GM19328 (cell line): ENCODE measurements at regions not wholly inside any gene's neighbourhood (a gene's known extent, or its start where the extent isn't known, plus 50 kb on each side); places are given as distances from the start of the nearest gene placed in this dataset.

ENCODE experiments used
- ATAC-seq: cut with Tn5 transposase; IDR thresholded peaks from one replicate; pipeline ENCODE4 v1.9.1; 2021; ENCODE audit warnings: mild to moderate bottlenecking, moderate library complexity; ENCODE audit not compliant: unreplicated experiment

DNA sequence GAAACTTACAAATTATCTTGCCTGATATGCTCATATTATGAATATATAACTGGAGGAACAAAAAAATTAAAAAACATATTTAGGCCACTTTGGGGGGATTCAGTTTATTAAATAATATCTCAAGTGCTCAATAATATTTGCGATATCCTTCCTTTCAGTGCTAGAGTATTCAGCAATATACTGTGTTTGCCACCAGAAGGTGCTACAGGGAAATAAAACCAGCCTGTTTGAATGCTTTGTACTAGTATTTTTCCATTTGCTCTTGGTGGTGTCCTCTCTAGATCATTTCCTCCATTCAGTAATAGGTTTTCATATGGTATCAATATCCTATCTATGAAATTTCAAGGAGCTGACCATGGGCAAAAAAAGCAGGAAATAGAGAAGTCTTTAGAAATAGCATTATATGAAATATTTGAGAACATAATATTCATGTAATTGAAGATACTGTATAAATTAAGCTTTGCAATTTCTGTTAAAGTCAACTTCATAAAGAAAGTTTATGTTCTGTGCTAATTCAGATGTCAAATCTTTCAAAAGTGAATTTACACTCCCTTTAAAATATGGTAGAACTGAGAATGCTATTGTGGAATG is 106.2 kb upstream of the NAV3 start:
- ATAC-seq: peak; percentile 53

DNA sequence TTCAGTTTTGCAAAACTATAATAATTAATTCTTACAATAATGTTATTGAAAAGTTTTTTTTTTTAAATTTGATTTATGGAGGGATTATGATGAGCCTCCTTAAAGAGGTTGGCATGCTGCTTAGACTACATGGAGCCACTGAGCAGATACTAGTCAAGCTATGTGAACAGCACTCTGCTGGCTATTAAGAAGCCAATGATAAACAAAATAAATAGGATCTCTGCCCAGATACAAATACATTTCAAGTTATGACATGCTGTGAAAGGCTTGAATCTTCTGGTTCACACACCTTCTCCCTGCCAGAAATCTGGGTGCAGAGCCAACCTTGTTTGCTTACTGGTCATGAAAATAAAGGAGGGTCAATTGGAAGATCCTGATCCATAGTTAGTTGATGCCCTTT is 107.4 kb upstream of the NAV3 start:
- no peak for ATAC-seq

DNA sequence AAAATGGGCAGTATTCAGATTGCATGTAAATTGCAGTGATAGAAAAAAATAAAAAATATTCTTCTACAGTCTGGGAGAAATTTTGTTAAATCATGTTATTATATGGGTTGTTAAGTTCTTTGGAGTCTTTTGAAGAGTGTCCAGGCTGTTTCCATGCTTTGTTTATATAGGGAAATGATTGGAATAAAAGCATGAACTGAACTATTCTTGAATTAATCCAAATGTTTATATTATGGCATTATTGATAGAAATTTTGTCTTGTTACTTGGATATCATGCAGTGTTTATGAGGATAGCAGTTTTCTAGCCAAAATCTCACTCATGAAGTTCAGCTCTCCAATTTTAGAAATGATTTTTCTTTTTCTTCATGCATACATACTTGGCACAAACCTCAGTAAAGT is 108.2 kb upstream of the NAV3 start:
- ATAC-seq: no peak

DNA sequence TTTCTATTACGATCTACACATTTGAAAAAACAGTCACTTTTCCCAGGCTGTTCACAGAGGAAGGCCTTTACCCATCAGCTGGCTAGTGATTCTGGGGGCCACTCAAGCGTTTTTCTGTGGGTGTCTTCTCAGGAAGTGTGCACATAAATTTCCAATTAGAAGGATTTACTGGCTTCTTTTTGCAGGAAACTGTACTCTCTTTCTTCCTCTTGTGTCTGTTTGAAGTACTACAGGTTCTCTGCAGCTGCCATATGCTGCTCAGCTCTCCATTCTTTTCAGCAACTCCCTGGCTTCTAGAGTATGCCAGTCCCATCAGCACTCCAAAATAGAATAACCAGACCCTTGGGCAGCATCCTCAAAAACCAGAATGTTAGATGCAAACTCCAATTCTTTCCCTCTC is 110.4 kb upstream of the NAV3 start:
- no peak for ATAC-seq

DNA sequence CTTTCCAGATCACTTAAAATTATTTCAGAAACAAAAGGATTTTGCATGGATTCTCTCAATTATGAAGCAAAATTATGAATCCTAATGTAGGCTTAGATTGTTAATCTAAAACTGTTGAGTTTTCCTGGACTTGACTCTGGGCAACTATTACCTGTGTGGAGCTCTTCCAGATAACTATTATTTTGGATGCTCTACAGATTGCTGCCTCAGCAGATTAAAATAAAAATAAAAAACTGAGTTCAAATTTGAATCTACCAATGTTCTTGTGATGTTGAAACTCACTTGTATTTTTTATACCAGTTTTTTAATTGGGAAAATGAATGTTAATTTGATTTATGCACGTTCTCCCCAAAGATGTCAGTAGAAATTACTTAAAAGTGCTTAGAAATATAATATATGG is 120.5 kb upstream of the NAV3 start:
- ATAC-seq: no peak

DNA sequence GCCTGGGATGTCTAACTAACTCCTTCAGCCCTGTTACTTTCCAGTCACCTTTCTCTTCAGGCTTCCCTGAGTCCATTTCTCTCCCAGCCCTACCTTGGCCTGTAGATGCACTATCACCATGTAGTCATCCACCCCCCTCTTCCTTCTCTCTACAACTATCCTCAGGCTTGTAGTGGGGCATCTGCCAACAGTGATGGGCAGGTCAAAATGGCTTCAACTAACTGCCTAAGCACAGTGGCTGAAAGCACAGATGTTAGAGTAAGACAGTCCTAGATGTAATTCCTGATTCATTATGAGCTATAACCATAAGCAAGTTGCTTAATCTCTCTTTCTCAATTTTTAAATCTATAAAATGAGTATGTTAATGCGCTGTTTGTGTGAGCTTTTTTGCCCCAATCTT is 133.6 kb upstream of the NAV3 start:
- no peak for ATAC-seq

DNA sequence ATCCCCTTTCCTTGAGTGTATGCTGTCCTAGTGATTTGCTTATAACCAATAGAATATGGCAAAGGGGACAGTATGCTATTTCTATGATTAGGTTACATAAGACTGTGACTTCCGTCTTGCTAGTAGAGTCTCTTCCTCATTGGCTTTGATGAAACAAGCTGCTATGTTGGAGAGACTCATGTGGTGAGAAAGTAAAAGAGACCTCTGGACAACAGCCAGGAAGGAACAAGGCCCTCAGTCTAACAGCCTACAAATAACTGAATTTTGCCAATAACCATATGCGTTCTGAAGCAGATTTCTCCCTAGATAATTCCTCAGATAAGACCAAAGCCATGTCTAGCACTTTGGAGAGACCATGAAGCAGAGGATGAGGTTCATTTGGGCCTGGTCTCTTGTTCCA is 134.5 kb upstream of the NAV3 start:
- ATAC-seq: no peak

DNA sequence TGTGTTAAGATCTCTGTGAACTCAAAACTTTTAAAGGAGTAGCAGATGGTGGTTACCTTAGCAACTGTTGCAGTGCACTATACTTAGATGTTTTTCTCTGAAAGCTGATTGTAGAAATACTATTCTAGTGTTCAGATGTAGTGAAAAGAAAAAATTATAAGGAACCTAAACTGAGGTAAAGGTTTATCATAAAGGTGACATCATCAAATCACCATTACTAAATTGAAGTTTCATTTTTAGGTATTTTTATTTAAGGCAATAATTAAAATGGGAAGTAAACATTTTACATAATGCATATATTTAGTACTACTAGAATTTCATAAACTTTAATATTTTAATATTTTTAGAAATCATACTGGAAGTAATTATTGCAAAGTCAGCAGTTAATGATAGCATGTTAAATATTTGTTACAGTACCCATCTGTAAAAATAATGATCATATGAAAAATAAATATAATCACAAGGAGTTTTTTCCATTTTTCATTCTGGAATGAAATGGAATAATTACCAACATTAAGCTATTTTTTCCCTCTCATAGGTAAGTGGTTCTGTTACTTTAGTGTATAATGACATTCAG is 141.1 kb upstream of the NAV3 start:
- ATAC-seq: no peak

DNA sequence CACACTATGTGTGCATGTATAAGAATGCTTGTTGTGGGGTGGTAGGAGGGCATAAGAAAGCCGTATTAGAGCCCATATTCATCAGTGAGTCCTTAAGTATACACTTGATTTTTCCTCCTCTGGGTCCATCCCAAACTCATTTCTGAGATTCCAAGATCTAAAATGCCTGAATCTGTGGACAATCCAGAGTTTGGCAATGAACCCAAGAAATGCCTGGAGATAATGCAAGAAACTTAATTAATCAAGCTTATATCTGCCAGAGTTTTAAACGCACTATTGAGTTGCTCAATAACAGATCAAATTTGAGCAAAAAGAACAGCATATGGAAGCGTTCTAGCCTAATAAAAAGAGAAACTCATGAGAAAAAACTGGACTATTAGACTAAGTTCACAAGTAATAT is 143.4 kb upstream of the NAV3 start:
- no peak for ATAC-seq

DNA sequence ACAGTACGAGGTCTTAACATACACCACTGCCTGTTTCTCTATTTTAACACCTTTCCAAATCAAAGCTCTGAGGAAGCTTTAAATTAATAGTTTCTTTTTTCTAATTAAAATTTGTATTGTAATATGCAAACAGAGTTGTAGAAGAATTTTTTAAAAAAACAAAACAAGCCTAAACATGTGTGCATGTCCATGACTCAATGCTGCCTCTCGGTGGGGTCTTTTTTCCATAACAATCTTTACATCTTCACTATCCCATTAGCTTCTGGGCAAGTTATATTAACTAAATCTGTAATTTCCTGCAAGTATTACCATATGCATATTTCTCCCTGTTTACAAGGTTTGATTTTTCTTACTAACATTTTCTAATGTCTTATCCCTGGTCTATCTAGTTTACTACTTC is 143.9 kb upstream of the NAV3 start:
- ATAC-seq: no peak

DNA sequence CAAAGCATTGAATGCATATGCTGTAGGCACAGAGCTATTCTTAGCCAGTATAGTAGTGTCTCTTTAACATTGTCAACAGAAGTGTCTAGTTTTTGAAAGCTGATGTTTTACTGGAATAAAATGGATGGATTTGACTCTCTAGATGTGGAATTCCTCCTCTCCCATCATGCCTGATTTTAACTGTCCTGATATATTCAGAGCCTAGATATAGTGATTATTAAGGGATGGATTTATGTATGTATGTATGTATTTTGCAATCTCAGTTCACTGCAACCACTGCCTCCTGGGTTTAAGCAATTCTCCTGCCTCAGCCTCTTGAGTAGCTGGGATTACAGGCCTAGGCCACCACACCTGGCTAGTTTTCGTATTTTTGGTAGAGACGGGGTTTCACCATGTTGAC is 144.8 kb upstream of the NAV3 start:
- ATAC-seq: no peak

DNA sequence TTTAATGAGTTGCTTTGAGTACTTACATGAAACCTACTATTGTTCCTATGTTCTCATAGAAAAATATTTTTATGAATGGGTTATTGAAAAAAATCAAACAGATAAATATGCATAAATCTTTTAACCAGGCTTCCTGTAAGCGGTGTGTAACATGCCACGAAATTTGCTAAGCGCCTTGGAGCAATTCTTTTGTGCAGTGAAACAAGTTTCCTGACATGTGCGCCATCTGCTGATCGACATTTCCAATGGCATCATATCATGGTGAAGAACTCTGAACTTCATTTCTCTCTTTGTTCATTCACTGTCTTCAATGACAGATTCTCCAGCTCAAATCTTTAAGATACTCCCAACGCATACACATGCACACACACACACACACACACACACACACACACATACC is 145.6 kb upstream of the NAV3 start:
- ATAC-seq: peak; percentile 51

DNA sequence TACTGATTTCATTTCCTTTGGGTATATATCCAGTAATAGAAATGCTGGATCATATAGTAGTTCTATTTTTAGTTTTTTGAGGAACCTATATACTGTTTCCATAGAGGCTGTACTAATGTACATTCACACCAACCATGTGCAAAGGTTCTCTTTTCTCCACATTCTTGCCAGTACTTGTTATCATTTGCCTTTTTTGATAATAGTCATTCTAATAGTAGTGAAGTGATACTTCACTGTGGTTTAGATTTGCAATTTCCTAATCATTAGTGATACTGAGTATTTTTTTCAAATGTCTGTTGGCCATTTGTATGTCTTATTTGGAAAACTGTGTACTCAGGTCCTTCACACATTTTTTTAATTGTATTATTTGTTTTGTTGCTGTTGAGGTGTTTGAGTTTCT is 148.2 kb upstream of the NAV3 start:
- no peak for ATAC-seq

DNA sequence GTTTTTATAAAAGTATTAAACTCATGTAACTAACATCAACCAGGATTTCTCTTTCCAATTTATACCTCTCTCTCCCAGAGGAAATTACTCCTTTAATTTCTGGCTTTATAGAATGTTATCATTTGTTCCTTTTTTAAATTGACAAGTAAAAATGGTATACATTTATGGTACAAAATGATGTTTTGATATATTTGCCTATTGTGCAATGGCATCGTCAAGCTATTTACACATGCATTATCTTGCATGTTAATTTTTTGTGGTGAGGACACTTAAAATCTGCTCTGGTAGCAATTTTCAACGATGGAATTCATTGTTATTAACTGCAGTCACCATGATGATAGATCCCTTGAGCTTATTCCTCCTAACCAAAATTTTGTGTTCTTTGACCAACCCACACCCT is 149.0 kb upstream of the NAV3 start:
- no peak for ATAC-seq

DNA sequence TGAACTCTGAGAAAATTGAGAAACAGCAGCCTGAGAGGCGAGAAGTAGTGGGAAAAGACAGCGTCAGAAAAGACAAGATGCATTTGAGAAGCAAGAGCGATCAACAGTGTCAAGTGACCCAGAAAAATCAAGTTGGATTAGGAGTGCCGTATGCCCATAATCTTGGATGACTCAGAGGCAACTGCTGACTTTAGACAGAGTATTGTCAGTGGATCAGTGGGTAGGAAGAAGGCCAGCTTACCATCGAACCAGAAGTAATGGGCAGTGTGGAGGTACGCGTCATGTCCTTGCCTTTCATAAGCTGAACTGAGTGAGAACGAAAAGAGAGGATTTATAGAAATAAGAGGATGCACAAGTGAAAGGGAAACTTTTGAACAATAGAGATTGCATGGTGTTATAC is 151.0 kb upstream of the NAV3 start:
- ATAC-seq: no peak

DNA sequence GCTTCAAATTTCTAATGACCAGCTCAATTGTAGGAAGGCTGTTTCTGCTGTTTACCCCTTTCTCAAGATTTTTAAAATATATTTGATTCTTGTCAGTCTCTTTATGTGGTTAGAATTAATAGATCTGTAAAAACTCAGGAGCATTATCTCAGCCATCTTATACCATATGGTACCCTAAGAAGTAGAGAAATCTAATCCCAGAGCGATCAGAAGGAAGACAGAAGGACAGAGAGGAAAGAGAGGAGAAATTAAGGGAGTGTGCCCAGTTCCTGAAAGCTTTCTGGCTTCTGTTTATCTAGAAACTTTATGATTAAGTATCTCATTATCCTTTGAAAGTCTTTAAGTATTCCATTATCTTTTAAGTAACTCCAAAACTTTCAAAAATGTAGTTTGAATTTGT is 152.1 kb upstream of the NAV3 start:
- no peak for ATAC-seq

DNA sequence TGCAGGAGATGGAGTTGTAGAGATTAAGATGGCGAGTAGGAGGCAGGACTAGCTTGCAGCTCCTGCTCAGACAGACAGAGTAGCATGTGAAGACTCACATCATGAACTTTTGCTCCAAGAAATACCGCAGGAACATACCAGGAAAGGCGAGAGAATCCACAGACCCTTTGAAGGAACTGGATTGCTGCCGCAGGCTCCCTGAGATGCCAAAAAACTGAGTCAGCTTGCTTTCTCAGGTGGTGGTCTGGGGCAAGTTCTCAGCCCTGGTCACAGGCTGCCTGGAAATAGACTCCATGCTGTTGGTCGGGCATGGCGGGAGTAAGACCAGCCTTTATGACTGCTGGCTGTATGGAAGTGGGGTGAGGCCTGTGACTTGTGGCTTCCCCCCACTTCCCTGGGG is 163.6 kb upstream of the NAV3 start:
- no peak for ATAC-seq

DNA sequence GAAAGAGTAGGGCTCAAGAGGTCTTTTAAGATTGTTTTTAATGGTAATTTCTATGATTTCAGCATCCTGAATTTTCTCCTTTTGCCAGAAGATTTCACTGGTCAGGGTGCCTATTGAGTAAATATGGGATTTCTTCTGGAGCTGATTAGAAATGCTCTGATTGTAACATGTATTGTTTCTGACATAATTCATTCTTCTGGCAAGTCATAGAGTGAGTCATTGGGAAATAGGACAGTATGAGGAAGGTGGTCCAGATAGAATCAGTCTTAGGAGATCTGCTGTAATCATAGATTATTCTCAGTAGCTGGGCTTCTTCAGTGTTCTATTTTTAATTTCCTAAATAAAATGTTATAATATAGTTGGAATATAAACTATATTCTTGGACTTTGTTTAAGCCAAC is 182.0 kb upstream of the NAV3 start:
- no peak for ATAC-seq

DNA sequence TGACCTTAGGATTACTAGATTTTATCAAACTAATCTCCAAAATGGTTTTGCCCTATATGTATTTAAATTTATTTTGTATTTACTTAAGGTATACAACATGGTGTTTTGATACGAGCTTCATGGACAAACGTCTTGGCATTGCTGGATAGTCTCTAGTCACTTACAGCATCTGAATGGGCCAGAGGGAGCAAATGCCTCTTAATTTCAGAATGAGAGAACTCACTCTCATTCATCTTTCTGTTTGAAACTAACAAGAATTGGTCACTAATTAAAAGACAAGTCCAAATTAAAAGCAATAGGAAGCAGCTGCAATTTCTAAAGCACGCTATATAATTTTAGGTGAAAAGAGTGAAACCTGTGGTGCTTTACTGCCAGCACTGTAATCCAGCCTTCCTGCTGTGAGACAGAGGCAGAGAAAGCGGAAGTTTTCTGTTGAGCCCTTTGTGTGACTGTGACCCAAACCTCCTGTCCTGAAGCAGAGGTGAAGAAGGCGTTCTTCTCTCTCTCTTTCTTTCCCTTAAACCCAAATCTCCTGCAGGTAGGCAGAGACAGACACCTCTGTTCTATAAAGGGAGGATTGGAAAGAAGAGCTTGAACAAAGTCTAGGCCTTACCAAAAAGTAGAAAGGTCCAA is 184.6 kb upstream of the NAV3 start:
- no peak for ATAC-seq

DNA sequence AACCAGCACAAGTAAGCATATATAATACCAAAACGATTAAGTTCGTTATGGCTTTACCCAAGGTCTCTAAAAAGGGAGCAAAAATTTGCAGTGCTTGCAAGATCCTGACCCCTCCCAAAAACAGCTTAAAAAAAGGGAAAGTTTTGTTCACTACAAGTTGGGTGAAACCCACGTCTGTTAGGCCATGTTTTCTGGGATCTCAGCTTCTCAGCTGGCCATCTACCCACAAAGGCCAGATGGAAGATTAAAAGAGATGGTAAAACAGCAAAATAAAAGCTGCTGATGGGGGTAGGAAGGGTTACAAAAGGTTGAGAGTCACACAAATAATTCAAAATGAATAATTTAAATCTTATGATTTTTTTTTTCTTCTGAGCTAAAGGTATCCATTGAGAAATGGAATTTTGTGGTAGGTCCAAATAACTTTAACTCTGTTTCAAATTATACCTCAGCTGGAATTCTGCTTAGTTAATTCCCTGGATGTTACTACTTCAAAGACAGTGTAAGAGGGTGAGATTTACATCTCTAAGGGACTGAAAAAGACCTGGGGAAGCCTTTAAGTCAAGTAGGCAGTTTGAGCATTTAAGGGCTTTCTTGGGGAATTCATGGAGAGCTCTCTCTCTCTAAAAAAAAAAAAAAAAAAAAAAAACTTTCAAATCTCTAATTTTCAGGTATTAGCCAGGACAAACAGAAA is 185.6 kb upstream of the NAV3 start:
- ATAC-seq: no peak

DNA sequence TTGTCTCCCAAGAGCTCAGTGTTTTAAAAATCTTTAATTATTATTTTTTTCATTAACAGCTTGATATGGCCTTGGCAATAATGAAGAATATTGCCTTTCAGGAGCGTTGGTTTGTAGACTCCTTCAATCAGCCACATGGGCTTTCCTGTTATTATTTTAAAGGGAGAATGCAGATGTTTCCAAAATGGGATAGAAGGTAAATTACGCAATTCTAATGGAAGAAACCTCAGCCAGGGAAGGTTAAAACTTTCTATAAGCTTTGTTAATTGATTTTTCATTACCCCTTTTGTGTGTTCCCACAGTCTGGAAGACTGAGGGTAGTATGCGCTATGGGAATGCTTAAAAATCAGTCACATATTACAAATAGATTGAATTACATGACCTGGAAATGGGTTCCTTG is 188.4 kb upstream of the NAV3 start:
- no peak for ATAC-seq

DNA sequence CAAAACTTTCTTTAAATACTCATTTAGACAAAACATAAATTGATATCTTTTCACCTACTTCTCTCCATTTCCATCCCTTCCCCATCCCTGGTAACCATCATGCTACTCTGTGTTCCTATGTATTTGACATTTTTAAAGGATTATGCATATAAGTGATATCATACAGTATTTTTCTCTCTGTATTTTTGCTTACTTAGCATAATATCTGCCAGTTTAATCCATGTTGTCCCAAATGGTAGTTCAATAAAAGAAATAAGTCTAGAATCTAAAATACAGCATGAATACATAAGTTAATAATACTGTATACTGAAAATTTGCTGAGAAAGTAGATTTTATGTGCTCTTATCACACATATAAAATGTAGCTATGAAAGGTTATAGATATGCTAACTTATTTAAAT is 190.3 kb upstream of the NAV3 start:
- no peak for ATAC-seq
